ENCODE measurements at regions not wholly inside any gene's neighbourhood (a gene's known extent, or its start where the extent isn't known, plus 50 kb on each side); places are given as distances from the start of the nearest gene placed in this dataset.

DNA sequence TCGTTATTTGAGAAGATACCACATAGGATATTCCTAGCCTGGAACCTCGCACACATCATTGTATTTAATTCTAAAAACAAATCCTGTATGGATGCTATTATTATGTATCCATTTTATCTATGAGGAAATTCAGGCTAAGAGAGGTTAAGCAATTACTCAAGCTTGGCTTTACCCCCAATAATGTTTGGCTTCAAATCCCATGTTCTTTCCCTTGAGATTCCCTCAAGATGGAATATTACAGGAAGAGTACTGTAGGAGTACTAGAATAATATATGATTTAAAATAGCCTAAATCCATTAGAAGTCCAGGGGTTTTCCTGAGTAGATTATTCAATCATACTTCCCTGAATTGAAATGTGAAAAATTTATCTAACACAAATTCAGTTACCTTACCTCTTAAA, 630.2 kb downstream of the ZNF385D start:
- Histone ChIP-seq H3K56ac (replicated peaks; ENCODE audit: insufficient read length, low read depth, low read length) (no peak overlapping the region), H4K20me1 (replicated peaks in 1 of 2; ENCODE audit: control insufficient read depth in 1 of 2, insufficient read depth in 2 of 2, low read length in 2 of 2) (no peaks in the 10 kb centered on the region), H3K14ac (ENCODE audit: insufficient read length) (no peak overlapping the region), H2BK12ac (ENCODE audit: low read depth, low read length) (no peak overlapping the region), H3K4me3 (ENCODE audit: extremely low read depth in 1 of 4, insufficient read depth in 2 of 4, low read depth in 3 of 4, low read length in 4 of 4) (no peak overlapping the region), H2BK20ac (ENCODE audit: low read length) (no peak overlapping the region), H4K8ac (ENCODE audit: extremely low read depth, insufficient read depth, low read length) (no peak overlapping the region), H3K9me3 (ENCODE audit: insufficient read depth in 2 of 2, low read depth in 1 of 2, low read length in 1 of 2) (no peaks in the 10 kb centered on the region), H2BK15ac (ENCODE audit: low read length) (no peak overlapping the region), H3K36me3 (ENCODE audit: control insufficient read depth in 2 of 4, insufficient read depth in 4 of 4, low read length in 3 of 4) (no peaks in the 10 kb centered on the region), H3K4ac (replicated peaks; ENCODE audit: insufficient read length, low read depth, low read length) (no peak overlapping the region), H2AFZ (ENCODE audit: low read length) (no peak overlapping the region), H4K5ac (ENCODE audit: insufficient read length, low read depth, low read length) (no peak overlapping the region), H2BK120ac (replicated peaks; ENCODE audit: low read depth, low read length) (no peak overlapping the region), H3K4me2 (ENCODE audit: insufficient read depth in 1 of 2, low read depth in 2 of 2, low read length in 2 of 2) (no peak overlapping the region), H2AK5ac (ENCODE audit: low read depth, low read length) (no peak overlapping the region), H3K9ac (replicated peaks in 1 of 4; ENCODE audit: extremely low read depth in 1 of 4, low read depth in 3 of 4, low read length in 3 of 4) (no peak overlapping the region), H3K18ac (ENCODE audit: extremely low read depth, low read length) (no peak overlapping the region), H4K91ac (replicated peaks; ENCODE audit: insufficient read length, low read length) (no peak overlapping the region), H3K79me1 (ENCODE audit: low read depth, low read length) (no peaks in the 10 kb centered on the region), H3K27me3 (replicated peaks in 1 of 4; ENCODE audit: control insufficient read depth in 3 of 4, extremely low read depth in 1 of 4, insufficient read depth in 3 of 4, low read length in 3 of 4) (no peaks in the 10 kb centered on the region), H3K79me2 (ENCODE audit: control insufficient read depth in 1 of 2, insufficient read depth in 2 of 2, low read length in 2 of 2) (no peaks in the 10 kb centered on the region), H3K23me2 (ENCODE audit: low read depth, low read length) (no peaks in the 10 kb centered on the region; the same call in none of the 2 replicates), H3K23ac (ENCODE audit: insufficient read length) (no peak overlapping the region), H3K4me1 (replicated peaks in 1 of 4; ENCODE audit: control insufficient read depth in 3 of 4, insufficient read depth in 4 of 4, low read length in 3 of 4) (no peaks in the 10 kb centered on the region), H2BK5ac (ENCODE audit: low read depth, low read length) (no peak overlapping the region), H3K27ac (ENCODE audit: low read depth, low read length) (no peak overlapping the region)
- CTCF ChIA-PET (ENCODE audit: partially characterized antibody), result no interaction called here
- 98% methylated on average over 2 of the region's 2 CpGs; no CpG with 5 or more reads in 1 of the 2 experiments for WGBS, 2 experiments (ENCODE audit: extremely low coverage in 1 of 2, insufficient coverage in 1 of 2, insufficient read length in 1 of 2, insufficient replicate concordance in 2 of 2, low coverage in 1 of 2, low lambda C conversion rate in 2 of 2, missing lambda C conversion rate in 1 of 2)
- TF ChIP-seq JUND (IDR thresholded peaks at IDR 0.05; ENCODE audit: low read length) (no peak), ZNF274 (IDR thresholded peaks at IDR 0.05; ENCODE audit: borderline replicate concordance, extremely low read depth, low read length) (no peak), PHF8 (conservative IDR thresholded peaks at IDR 0.05; ENCODE audit: low read depth, low read length) (no peak), FOSL1 (IDR thresholded peaks at IDR 0.05; ENCODE audit: insufficient read depth, low read depth, low read length) (no peak), CHD1 (IDR thresholded peaks at IDR 0.05; ENCODE audit: low read depth, low read length) (no peak), SUZ12 (IDR thresholded peaks at IDR 0.05; ENCODE audit: low read length) (no peak)
- FAIRE-seq (no peak), DNase-seq (ENCODE audit: low read depth in 1 of 2, low spot score in 2 of 2) (no peak)
- POLR2A ChIA-PET (ENCODE audit: partially characterized antibody), result no interaction called here
